ENCODE measurements at regions not wholly inside any gene's neighbourhood (a gene's known extent, or its start where the extent isn't known, plus 50 kb on each side); places are given as distances from the start of the nearest gene placed in this dataset.

DNA sequence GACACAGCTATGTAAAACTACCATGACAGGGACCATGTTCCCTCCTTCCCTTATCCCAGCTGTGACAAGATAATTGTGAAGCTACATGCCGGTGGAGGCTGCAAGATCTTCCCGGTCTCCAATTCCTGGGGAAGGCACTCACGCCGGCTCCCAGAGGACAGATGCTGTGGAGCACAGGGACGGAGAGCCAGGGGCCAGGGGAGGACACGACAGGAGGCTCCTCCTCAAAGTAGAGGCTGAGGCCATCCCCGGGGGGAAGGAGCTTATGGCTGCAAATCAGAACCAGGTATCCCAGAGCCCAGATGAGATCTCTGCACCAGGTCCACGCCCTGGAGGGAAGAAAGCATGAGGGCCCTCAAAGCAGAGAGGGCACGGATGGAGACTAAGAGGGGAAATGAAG, 286.2 kb downstream of the TCERG1L start:
- no peak overlapping the region for H3K18ac ChIP-seq (ENCODE audit: low read length)
- no peaks in the 10 kb centered on the region for H3K79me1 ChIP-seq (ENCODE audit: low read length)
- H4K5ac ChIP-seq (ENCODE audit: low read length), result no peak overlapping the region
- H3K56ac ChIP-seq (ENCODE audit: low read length), result no peak overlapping the region
- no peaks in the 10 kb centered on the region for H3K79me2 ChIP-seq (ENCODE audit: control insufficient read depth, insufficient read depth, low read length)
- no peak overlapping the region for H3K4me3 ChIP-seq (ENCODE audit: low read length)
- H2BK15ac ChIP-seq (replicated peaks; ENCODE audit: low read depth), result no peak overlapping the region
- DNase-seq, result no peak
- no peak overlapping the region for H2BK120ac ChIP-seq (ENCODE audit: low read depth, low read length)
- no peaks in the 10 kb centered on the region for H3K27me3 ChIP-seq (ENCODE audit: insufficient read depth, low read length, poor library complexity)
- no peak overlapping the region for H2BK5ac ChIP-seq (ENCODE audit: low read length)
- H3K9ac ChIP-seq (ENCODE audit: low read length), result no peak overlapping the region
- WGBS (ENCODE audit: extremely low coverage, insufficient coverage, low lambda C conversion rate), result no CpG with 5 or more reads among the region's 9 CpGs
- H2AK5ac ChIP-seq (ENCODE audit: low read length), result no peak overlapping the region
- no peak overlapping the region for H3K4ac ChIP-seq (ENCODE audit: low read depth, low read length)
- no peaks in the 10 kb centered on the region for H3K4me1 ChIP-seq (ENCODE audit: control insufficient read depth, low read depth, low read length)
- no peak overlapping the region for H3K4me2 ChIP-seq (ENCODE audit: low read length)
- no peak overlapping the region for H3K27ac ChIP-seq (ENCODE audit: low read depth, low read length)
- no peak overlapping the region for H4K8ac ChIP-seq (ENCODE audit: low read depth, low read length)
- no peak overlapping the region for H3K23ac ChIP-seq (ENCODE audit: low read length)
- H3K36me3 ChIP-seq (ENCODE audit: control insufficient read depth, insufficient read depth, low read length), result no peaks in the 10 kb centered on the region

DNA sequence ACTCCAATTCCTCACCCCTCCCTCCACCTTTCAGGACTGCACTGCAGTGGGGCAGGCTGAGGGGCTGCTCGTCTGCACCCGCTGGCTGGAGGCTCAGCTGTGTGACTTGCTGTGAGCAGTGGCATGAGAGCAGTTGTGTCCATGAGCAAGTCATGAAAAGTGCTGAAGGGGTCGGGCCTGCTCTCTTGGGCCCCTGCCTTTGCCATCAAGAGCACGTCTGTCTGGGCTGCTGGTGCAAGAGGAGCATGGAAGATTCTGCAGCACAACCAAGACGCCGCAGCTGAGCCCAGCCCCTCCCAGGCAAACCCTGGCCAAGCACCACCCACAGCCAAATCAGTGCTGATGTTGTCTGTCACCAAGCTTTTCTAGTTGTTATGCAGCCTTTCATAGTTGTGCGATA, 284.3 kb downstream of the TCERG1L start:
- H4K5ac ChIP-seq (ENCODE audit: low read length), result no peak overlapping the region
- H2BK5ac ChIP-seq (ENCODE audit: low read length), result no peak overlapping the region
- H3K9ac ChIP-seq (ENCODE audit: low read length), result no peak overlapping the region
- H2BK15ac ChIP-seq (replicated peaks; ENCODE audit: low read depth), result no peak overlapping the region
- H2BK120ac ChIP-seq (ENCODE audit: low read depth, low read length), result no peak overlapping the region
- no peaks in the 10 kb centered on the region for H3K27me3 ChIP-seq (ENCODE audit: insufficient read depth, low read length, poor library complexity)
- H3K4me2 ChIP-seq (ENCODE audit: low read length), result no peak overlapping the region
- no peak for DNase-seq
- no peak overlapping the region for H3K4ac ChIP-seq (ENCODE audit: low read depth, low read length)
- no peak overlapping the region for H2AK5ac ChIP-seq (ENCODE audit: low read length)
- no peak overlapping the region for H3K4me3 ChIP-seq (ENCODE audit: low read length)
- H3K27ac ChIP-seq (ENCODE audit: low read depth, low read length), result no peak overlapping the region
- no peak overlapping the region for H3K18ac ChIP-seq (ENCODE audit: low read length)
- WGBS (ENCODE audit: extremely low coverage, insufficient coverage, low lambda C conversion rate), result no CpG with 5 or more reads among the region's 7 CpGs
- no peaks in the 10 kb centered on the region for H3K79me2 ChIP-seq (ENCODE audit: control insufficient read depth, insufficient read depth, low read length)
- no peaks in the 10 kb centered on the region for H3K4me1 ChIP-seq (ENCODE audit: control insufficient read depth, low read depth, low read length)
- no peaks in the 10 kb centered on the region for H3K79me1 ChIP-seq (ENCODE audit: low read length)
- H3K36me3 ChIP-seq (ENCODE audit: control insufficient read depth, insufficient read depth, low read length), result no peaks in the 10 kb centered on the region
- no peak overlapping the region for H3K23ac ChIP-seq (ENCODE audit: low read length)
- H4K8ac ChIP-seq (ENCODE audit: low read depth, low read length), result no peak overlapping the region
- H3K56ac ChIP-seq (ENCODE audit: low read length), result no peak overlapping the region

DNA sequence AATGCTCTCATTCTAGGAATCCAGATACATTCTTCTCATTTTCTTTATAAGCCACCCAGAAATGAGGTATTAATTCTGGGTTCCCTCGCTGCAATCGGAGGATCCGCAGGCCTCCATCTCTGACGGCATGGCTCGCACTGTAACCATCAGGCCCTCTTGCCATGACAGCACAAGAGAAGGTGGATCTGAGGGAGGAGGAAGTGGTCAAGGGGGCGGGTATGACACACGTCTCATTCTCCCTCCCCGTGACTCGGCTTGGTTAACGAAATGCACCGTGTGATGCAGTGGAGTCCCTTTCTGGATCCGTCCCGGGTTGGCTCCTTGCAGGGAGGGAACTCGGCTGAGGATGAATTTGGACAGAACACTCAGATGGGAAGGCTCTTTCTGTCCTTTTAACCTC, 280.2 kb downstream of the TCERG1L start:
- H3K27ac ChIP-seq (ENCODE audit: low read depth, low read length), result no peak overlapping the region

DNA sequence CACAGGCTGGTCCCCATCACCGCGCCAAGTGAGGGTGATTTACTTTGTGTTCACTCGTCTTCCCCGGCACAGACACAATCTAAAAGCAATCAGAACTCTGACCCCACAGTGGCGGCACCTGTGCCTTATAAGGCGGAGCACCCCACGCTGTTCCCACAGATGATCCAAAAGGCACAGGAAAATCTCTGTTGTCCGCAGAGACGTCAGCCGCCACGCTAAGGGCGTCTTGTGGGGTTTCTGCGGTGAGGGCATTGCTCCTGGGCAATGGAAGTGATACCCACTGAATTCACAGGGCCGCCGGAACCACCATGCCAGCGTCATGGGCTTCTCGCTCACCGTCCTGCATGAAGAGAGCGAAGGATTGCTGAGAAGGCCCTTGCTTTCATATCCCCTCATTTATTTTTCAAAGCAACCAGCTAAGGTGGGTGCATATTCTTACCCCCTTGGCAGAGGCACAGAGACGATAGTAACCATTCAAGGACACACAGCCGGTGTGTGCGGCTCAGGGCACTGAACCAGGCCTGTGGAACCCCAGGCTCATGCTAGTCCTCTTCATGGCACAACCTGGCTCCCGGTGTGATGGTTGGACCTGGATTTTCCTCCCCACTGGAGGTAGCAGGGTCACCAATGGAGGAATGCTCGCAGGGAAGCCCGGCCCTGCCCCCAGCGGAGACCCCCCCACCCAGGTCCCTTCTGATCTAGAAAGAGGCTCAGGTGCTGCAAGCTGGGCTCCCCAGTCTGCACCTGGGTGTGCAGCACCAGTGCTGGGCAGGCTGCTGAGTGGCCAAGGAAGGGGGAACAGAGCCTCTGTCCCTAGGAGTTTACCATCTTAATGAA, 279.0 kb downstream of the TCERG1L start:
- H3K4me2 ChIP-seq (ENCODE audit: low read length), result no peak overlapping the region

More for the DNA sequence above, 280.2 kb downstream of the TCERG1L start:
- H4K5ac ChIP-seq (ENCODE audit: low read length), result no peak overlapping the region
- no peak overlapping the region for H3K4ac ChIP-seq (ENCODE audit: low read depth, low read length)
- H3K4me2 ChIP-seq (ENCODE audit: low read length), result no peak overlapping the region
- H3K9ac ChIP-seq (ENCODE audit: low read length), result no peak overlapping the region
- H3K79me1 ChIP-seq (ENCODE audit: low read length), result no peaks in the 10 kb centered on the region
- no peak overlapping the region for H2BK15ac ChIP-seq (replicated peaks; ENCODE audit: low read depth)
- H3K4me1 ChIP-seq (ENCODE audit: control insufficient read depth, low read depth, low read length), result no peaks in the 10 kb centered on the region
- H2AK5ac ChIP-seq (ENCODE audit: low read length), result no peak overlapping the region
- no peaks in the 10 kb centered on the region for H3K36me3 ChIP-seq (ENCODE audit: control insufficient read depth, insufficient read depth, low read length)
- H3K56ac ChIP-seq (ENCODE audit: low read length), result no peak overlapping the region
- H3K23ac ChIP-seq (ENCODE audit: low read length), result no peak overlapping the region
- no peak overlapping the region for H4K8ac ChIP-seq (ENCODE audit: low read depth, low read length)
- H3K4me3 ChIP-seq (ENCODE audit: low read length), result no peak overlapping the region
- DNase-seq, result no peak
- H3K18ac ChIP-seq (ENCODE audit: low read length), result no peak overlapping the region
- H3K27me3 ChIP-seq (ENCODE audit: insufficient read depth, low read length, poor library complexity), result no peaks in the 10 kb centered on the region
- no peak overlapping the region for H2BK120ac ChIP-seq (ENCODE audit: low read depth, low read length)
- H3K79me2 ChIP-seq (ENCODE audit: control insufficient read depth, insufficient read depth, low read length), result no peaks in the 10 kb centered on the region
- no peak overlapping the region for H2BK5ac ChIP-seq (ENCODE audit: low read length)
- WGBS (ENCODE audit: extremely low coverage, insufficient coverage, low lambda C conversion rate), result no CpG with 5 or more reads among the region's 14 CpGs

DNA sequence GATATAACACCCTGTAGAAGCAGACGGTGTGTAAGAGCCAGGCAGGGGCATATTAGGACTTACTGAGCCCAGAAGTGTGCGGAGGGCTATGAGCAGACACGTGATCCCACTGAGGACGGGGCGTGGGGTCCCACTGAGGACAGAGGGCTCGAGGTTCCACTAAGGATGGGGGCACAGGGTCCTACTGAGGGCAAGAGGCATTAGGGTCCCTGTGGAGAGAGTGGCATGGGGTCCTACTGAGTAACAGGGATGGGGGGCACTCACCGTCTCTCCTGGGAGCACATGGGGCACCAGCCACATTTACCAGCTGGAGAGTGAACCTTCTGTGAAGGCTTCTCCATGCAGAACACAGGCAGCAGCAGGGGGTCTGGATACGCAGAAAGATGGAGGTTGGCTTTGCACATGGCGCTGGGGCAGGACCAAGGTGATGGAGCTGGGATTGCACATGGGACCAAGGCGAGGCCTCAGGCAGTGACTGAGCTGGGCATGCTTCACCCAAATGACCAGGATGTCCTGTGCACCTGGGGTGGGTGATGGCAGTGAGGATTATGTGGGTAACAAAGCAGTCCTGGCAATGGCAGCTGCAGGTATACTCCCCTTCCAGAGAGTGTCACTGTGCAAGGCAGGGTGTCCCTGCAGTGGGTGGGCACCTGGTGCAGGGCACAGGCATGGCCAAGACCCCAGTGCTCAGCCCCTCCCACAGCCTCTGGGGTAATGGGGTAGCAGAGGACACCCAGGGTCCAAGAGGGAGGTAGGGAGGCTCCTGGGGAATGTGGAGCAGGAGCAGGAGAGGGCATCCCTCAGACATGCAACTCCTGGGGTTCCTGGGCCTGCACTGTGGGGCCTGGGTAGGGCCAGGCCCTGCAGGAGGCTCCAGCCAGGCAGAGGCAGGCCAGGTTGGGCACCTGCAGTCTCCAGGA, 278.1 kb downstream of the TCERG1L start:
- no peak overlapping the region for H3K9ac ChIP-seq (ENCODE audit: low read length)
- no peak overlapping the region for H3K18ac ChIP-seq (ENCODE audit: low read length)
- H3K4me3 ChIP-seq (ENCODE audit: low read length), result no peak overlapping the region
- H3K79me1 ChIP-seq (ENCODE audit: low read length), result no peaks in the 10 kb centered on the region
- no peaks in the 10 kb centered on the region for H3K4me1 ChIP-seq (ENCODE audit: control insufficient read depth, low read depth, low read length)
- WGBS (ENCODE audit: extremely low coverage, insufficient coverage, low lambda C conversion rate), result no CpG with 5 or more reads among the region's 10 CpGs
- H4K5ac ChIP-seq (ENCODE audit: low read length), result no peak overlapping the region
- H2BK15ac ChIP-seq (replicated peaks; ENCODE audit: low read depth), result no peak overlapping the region
- H2BK120ac ChIP-seq (ENCODE audit: low read depth, low read length), result no peak overlapping the region
- DNase-seq, result no peak
- no peaks in the 10 kb centered on the region for H3K27me3 ChIP-seq (ENCODE audit: insufficient read depth, low read length, poor library complexity)
- H3K56ac ChIP-seq (ENCODE audit: low read length), result no peak overlapping the region
- H3K36me3 ChIP-seq (ENCODE audit: control insufficient read depth, insufficient read depth, low read length), result no peaks in the 10 kb centered on the region
- H4K8ac ChIP-seq (ENCODE audit: low read depth, low read length), result no peak overlapping the region
- H3K4me2 ChIP-seq (ENCODE audit: low read length), result no peak overlapping the region
- no peaks in the 10 kb centered on the region for H3K79me2 ChIP-seq (ENCODE audit: control insufficient read depth, insufficient read depth, low read length)
- no peak overlapping the region for H3K23ac ChIP-seq (ENCODE audit: low read length)
- no peak overlapping the region for H3K27ac ChIP-seq (ENCODE audit: low read depth, low read length)
- no peak overlapping the region for H2BK5ac ChIP-seq (ENCODE audit: low read length)
- H2AK5ac ChIP-seq (ENCODE audit: low read length), result no peak overlapping the region
- H3K4ac ChIP-seq (ENCODE audit: low read depth, low read length), result no peak overlapping the region

More for the DNA sequence above, 279.0 kb downstream of the TCERG1L start:
- Histone ChIP-seq H3K79me1 (ENCODE audit: low read length) (no peaks in the 10 kb centered on the region), H2AK5ac (ENCODE audit: low read length) (no peak overlapping the region), H2BK5ac (ENCODE audit: low read length) (no peak overlapping the region), H3K79me2 (ENCODE audit: control insufficient read depth, insufficient read depth, low read length) (no peaks in the 10 kb centered on the region), H3K18ac (ENCODE audit: low read length) (no peak overlapping the region), H4K5ac (ENCODE audit: low read length) (no peak overlapping the region), H3K4me3 (ENCODE audit: low read length) (no peak overlapping the region), H3K27ac (ENCODE audit: low read depth, low read length) (no peak overlapping the region), H3K4ac (ENCODE audit: low read depth, low read length) (no peak overlapping the region), H4K8ac (ENCODE audit: low read depth, low read length) (no peak overlapping the region), H3K36me3 (ENCODE audit: control insufficient read depth, insufficient read depth, low read length) (no peaks in the 10 kb centered on the region), H3K4me1 (ENCODE audit: control insufficient read depth, low read depth, low read length) (no peaks in the 10 kb centered on the region), H2BK120ac (ENCODE audit: low read depth, low read length) (no peak overlapping the region), H3K56ac (ENCODE audit: low read length) (no peak overlapping the region), H3K23ac (ENCODE audit: low read length) (no peak overlapping the region), H3K9ac (ENCODE audit: low read length) (no peak overlapping the region), H3K27me3 (ENCODE audit: insufficient read depth, low read length, poor library complexity) (no peaks in the 10 kb centered on the region), H2BK15ac (replicated peaks; ENCODE audit: low read depth) (no peak overlapping the region)
- WGBS (ENCODE audit: extremely low coverage, insufficient coverage, low lambda C conversion rate), result no CpG with 5 or more reads among the region's 26 CpGs
- DNase-seq, result no peak

Measured in mesendoderm (in vitro differentiated cells).